ENCODE measurements at regions not wholly inside any gene's neighbourhood (a gene's known extent, or its start where the extent isn't known, plus 50 kb on each side); places are given as distances from the start of the nearest gene placed in this dataset.

GRCh38 chr14:100442498-100443490, 119.7 kb downstream of the SLC25A47 start:
- TF ChIP-seq CTCF (IDR thresholded peaks at IDR 0.05; ENCODE audit: insufficient read depth, missing control alignments) = no peak
- FAIRE-seq (no peak), DNase-seq (ENCODE audit: insufficient read length, low spot score) (no peak)

GRCh38 chr14:100443603-100444002, 120.5 kb downstream of the SLC25A47 start:
- TF ChIP-seq CTCF (IDR thresholded peaks at IDR 0.05; ENCODE audit: insufficient read depth, missing control alignments) = no peak
- DNase-seq (ENCODE audit: insufficient read length, low spot score) (no peak), FAIRE-seq (no peak)

GRCh38 chr14:100445436-100446088, 122.4 kb downstream of the SLC25A47 start:
- DNase-seq (ENCODE audit: insufficient read length, low spot score) (no peak), FAIRE-seq (no peak)
- no peak for TF ChIP-seq CTCF (IDR thresholded peaks at IDR 0.05; ENCODE audit: insufficient read depth, missing control alignments)

DNA sequence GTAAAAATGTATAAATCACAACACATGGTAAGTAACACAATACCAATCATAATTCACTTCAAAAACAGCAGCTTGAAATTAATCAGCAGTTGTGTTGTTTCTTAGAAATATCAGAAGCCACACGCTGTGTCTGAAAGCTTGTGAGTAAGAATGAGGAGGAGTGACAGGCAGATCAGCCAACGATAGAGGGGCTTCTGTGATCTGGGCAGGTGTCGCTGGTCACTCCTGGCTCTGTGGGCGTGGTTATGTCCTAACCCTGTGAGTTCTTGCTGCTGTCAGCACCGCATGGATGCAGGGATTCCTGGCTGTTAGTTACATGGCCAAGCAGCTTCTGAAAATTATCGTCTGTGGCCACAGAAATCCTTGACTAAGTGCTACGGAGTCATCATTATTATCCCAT, 123.4 kb downstream of the SLC25A47 start:
- no peak for TF ChIP-seq CTCF (IDR thresholded peaks at IDR 0.05; ENCODE audit: insufficient read depth, missing control alignments)
- peak; percentile 69 for DNase-seq (ENCODE audit: insufficient read length, low spot score)
- no peak for FAIRE-seq

GRCh38 chr14:100448376-100448775, 125.2 kb downstream of the SLC25A47 start:
- DNase-seq (ENCODE audit: insufficient read length, low spot score) (no peak), FAIRE-seq (no peak)
- TF ChIP-seq CTCF (IDR thresholded peaks at IDR 0.05; ENCODE audit: insufficient read depth, missing control alignments) = no peak

DNA sequence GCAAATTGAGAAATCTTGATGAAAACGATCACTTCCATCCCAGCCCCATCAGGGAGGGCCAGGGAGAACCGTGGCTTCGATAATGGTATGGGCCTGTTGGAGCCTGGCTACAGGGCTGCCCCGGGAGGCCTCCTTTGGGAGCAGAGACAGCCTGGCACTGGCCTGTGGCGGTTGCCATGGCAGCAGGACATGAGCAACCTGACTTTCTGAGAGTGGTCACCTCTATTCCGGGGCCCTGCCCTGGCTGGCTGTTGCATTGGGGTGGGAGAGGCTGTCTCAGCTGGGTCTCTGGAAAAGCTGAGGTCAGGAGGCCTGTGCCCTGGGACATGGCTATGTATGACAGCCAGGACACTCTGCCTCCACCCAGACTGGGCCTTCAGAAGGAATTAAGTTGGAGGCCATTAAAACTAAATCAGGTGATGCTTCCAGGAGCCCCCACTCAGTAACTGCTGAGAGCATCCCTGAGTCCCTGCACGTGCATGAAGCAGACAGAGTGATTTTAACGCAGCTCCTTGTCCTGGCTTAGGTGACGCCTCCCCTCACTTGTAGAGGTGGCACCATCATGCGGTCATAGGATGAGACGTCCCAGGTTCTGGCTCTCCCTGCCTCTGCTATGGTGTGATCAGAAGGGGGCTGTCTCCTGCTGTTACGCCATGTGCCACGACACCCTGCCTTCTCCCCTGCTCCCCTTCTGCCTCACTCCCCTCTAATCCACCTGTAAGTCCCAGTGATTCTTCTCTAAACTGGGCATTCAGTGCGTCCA, 126.3 kb downstream of the SLC25A47 start:
- DNase-seq (ENCODE audit: insufficient read length, low spot score) (no peak), FAIRE-seq (no peak)
- no peak for TF ChIP-seq CTCF (IDR thresholded peaks at IDR 0.05; ENCODE audit: insufficient read depth, missing control alignments)

All from D721Med (cell line).